ENCODE measurements at regions not wholly inside any gene's neighbourhood (a gene's known extent, or its start where the extent isn't known, plus 50 kb on each side); places are given as distances from the start of the nearest gene placed in this dataset.

DNA sequence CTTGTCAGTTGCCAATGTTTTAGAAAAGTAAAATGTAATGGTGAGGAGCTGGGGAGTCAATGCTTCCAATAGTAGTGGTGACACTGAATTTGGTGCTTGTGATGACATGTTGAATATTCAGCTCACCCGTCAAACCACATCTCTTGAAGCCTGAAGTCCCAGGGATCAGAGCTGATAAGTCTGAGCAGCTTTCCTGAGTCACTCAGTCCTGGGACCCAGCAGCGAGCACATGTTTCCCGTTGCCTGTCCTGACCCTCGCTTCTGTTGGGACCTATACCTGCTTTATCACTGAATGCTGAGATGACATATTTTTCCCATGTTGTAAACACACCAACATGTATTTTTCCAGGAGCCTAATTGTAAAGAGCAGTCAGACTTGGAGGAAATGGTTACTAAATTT is 693.6 kb downstream of the QKI start:
- TF ChIP-seq, protein P1, sequence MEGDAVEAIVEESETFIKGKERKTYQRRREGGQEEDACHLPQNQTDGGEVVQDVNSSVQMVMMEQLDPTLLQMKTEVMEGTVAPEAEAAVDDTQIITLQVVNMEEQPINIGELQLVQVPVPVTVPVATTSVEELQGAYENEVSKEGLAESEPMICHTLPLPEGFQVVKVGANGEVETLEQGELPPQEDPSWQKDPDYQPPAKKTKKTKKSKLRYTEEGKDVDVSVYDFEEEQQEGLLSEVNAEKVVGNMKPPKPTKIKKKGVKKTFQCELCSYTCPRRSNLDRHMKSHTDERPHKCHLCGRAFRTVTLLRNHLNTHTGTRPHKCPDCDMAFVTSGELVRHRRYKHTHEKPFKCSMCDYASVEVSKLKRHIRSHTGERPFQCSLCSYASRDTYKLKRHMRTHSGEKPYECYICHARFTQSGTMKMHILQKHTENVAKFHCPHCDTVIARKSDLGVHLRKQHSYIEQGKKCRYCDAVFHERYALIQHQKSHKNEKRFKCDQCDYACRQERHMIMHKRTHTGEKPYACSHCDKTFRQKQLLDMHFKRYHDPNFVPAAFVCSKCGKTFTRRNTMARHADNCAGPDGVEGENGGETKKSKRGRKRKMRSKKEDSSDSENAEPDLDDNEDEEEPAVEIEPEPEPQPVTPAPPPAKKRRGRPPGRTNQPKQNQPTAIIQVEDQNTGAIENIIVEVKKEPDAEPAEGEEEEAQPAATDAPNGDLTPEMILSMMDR (conservative IDR thresholded peaks at IDR 0.05; ENCODE audit: low read depth, low read length), result no peak
- no peak for TF ChIP-seq RCOR1 (IDR thresholded peaks at IDR 0.05; ENCODE audit: insufficient replicate concordance, low read length)
- TF ChIP-seq MXI1 (IDR thresholded peaks at IDR 0.05; ENCODE audit: borderline replicate concordance, low read depth, low read length), result no peak
- TF ChIP-seq RFX5 (IDR thresholded peaks at IDR 0.05; ENCODE audit: low read depth, low read length), result no peak
- no peak for TF ChIP-seq POLR2A (IDR thresholded peaks at IDR 0.05; ENCODE audit: low read depth, low read length)
- TF ChIP-seq SMC3 (IDR thresholded peaks at IDR 0.05; ENCODE audit: low read depth, low read length), result no peak
- no peak for TF ChIP-seq MAFK (IDR thresholded peaks at IDR 0.05; ENCODE audit: low read depth, low read length)
- no peak for TF ChIP-seq MAZ (IDR thresholded peaks at IDR 0.05; ENCODE audit: borderline replicate concordance, low read depth, low read length)
- TF ChIP-seq, protein P2, sequence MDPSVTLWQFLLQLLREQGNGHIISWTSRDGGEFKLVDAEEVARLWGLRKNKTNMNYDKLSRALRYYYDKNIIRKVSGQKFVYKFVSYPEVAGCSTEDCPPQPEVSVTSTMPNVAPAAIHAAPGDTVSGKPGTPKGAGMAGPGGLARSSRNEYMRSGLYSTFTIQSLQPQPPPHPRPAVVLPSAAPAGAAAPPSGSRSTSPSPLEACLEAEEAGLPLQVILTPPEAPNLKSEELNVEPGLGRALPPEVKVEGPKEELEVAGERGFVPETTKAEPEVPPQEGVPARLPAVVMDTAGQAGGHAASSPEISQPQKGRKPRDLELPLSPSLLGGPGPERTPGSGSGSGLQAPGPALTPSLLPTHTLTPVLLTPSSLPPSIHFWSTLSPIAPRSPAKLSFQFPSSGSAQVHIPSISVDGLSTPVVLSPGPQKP (IDR thresholded peaks at IDR 0.05; ENCODE audit: borderline replicate concordance, low read depth, low read length), result no peak
- TF ChIP-seq CHD1 (IDR thresholded peaks at IDR 0.05; ENCODE audit: low read depth, low read length), result no peak
- no peak for TF ChIP-seq CEBPB (IDR thresholded peaks at IDR 0.05; ENCODE audit: low read depth, low read length)
- TF ChIP-seq, protein P3, sequence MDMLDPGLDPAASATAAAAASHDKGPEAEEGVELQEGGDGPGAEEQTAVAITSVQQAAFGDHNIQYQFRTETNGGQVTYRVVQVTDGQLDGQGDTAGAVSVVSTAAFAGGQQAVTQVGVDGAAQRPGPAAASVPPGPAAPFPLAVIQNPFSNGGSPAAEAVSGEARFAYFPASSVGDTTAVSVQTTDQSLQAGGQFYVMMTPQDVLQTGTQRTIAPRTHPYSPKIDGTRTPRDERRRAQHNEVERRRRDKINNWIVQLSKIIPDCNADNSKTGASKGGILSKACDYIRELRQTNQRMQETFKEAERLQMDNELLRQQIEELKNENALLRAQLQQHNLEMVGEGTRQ (IDR thresholded peaks at IDR 0.05; ENCODE audit: low read depth, low read length), result no peak
- TF ChIP-seq NFE2L2 (IDR thresholded peaks at IDR 0.05; ENCODE audit: low read depth, low read length), result no peak

Measured in IMR-90 (cell line).